ENCODE measurements at regions not wholly inside any gene's neighbourhood (a gene's known extent, or its start where the extent isn't known, plus 50 kb on each side); places are given as distances from the start of the nearest gene placed in this dataset.

DNA sequence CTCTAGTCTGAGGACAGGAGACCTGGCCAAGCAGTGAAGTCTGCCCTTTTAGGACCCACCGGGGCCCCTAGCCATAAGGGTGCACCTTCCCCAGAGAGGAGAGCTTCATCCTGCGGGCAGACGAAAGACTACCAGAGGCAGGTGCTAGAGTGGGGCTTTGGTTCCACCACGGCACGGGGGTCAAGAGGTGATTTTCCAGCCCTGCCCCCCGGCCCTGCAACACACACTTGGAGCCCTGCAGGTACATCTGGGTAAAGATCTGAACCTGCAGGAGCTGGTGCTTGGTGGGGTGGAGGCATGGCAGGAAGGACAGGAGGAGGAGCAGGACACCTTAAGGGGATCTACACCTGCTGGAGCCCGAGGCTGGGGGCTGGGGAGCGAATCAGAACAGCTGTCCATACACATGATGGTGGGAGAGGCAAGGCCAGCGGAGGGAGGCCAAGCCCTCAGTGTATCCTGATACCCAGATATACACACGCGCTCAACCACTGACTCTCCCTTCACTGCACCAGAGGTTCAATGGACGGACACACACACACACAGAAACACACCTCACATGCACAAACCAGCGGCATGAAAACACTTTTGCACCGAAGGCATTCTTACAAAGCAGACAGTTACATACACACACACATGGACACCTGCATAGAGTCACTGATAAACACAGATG is 98.4 kb upstream of the MVB12B start:
- no peak for TF ChIP-seq EP300 (IDR thresholded peaks at IDR 0.05)
- TF ChIP-seq, protein P1, sequence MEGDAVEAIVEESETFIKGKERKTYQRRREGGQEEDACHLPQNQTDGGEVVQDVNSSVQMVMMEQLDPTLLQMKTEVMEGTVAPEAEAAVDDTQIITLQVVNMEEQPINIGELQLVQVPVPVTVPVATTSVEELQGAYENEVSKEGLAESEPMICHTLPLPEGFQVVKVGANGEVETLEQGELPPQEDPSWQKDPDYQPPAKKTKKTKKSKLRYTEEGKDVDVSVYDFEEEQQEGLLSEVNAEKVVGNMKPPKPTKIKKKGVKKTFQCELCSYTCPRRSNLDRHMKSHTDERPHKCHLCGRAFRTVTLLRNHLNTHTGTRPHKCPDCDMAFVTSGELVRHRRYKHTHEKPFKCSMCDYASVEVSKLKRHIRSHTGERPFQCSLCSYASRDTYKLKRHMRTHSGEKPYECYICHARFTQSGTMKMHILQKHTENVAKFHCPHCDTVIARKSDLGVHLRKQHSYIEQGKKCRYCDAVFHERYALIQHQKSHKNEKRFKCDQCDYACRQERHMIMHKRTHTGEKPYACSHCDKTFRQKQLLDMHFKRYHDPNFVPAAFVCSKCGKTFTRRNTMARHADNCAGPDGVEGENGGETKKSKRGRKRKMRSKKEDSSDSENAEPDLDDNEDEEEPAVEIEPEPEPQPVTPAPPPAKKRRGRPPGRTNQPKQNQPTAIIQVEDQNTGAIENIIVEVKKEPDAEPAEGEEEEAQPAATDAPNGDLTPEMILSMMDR (IDR thresholded peaks at IDR 0.05): no peak
- no peak for TF ChIP-seq POLR2A (IDR thresholded peaks at IDR 0.05)
- no peak for DNase-seq (ENCODE audit: low spot score in 2 of 2)
- peaks cover 0 to 25% of the 10 kb centered on the region in 2 donors for H3K27me3 ChIP-seq
- no peaks in the 10 kb centered on the region for H3K36me3 ChIP-seq
- H3K4me1 ChIP-seq: peaks cover 0 to 6% (median 0%) of the 10 kb centered on the region in 4 donors
- H3K27ac ChIP-seq: no peak overlapping the region
- 79 to 85% methylated on average over 14 of the region's 14 CpGs for WGBS, 2 donors
- no peaks in the 10 kb centered on the region for H3K9me3 ChIP-seq
- H3K4me3 ChIP-seq: no peak overlapping the region

- 34 to 38% methylated on average over 15 to 19 of the region's 19 CpGs for WGBS, 2 donors
- H3K27me3 ChIP-seq: peaks cover 0 to 18% of the 10 kb centered on the region in 2 donors
Observed at GRCh38 chr9:126228781-126229444, 97.7 kb upstream of the MVB12B start.

DNA sequence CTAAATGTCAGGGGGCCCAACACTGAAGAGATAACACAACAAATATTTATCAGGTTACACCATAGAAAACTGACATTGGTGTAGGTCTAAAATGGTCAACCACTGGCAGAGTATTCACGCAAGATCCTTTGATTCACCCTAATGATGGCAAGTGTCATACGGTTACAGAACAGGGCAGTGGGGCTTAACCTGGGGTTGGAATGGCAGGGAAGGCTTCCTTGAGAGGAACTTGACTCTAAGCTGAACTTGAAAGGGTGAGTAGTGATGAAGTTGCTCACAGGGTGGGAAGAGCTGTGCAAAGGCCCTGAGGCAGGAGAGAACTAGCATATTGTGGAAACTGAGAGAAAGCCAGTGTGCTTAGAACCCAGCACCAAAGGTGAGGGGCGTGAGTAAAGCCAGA is 97.1 kb upstream of the MVB12B start:
- no peak for DNase-seq (ENCODE audit: low spot score in 2 of 2)
- Histone ChIP-seq H3K27me3 (peaks cover 0 to 12% of the 10 kb centered on the region in 2 donors), H3K9me3 (no peaks in the 10 kb centered on the region), H3K4me3 (no peak overlapping the region), H3K27ac (no peak overlapping the region), H3K4me1 (peaks cover 0 to 6% (median 0%) of the 10 kb centered on the region in 4 donors), H3K36me3 (no peaks in the 10 kb centered on the region)
- TF ChIP-seq, protein P1 (IDR thresholded peaks at IDR 0.05): no peak
- TF ChIP-seq EP300 (IDR thresholded peaks at IDR 0.05) (no peak), POLR2A (IDR thresholded peaks at IDR 0.05) (no peak)
- 82 to 88% methylated on average over 3 of the region's 3 CpGs for WGBS, 2 donors

More at GRCh38 chr9:126228781-126229444, 97.7 kb upstream of the MVB12B start:
- no peaks in the 10 kb centered on the region for H3K9me3 ChIP-seq
- no peak for TF ChIP-seq POLR2A (IDR thresholded peaks at IDR 0.05)
- TF ChIP-seq, protein P1 (IDR thresholded peaks at IDR 0.05): peak; percentile 87 to 93 (median 92)
- H3K27ac ChIP-seq: no peak overlapping the region
- DNase-seq (ENCODE audit: low spot score in 2 of 2): peak; percentile 39 to 74
- no peaks in the 10 kb centered on the region for H3K36me3 ChIP-seq
- H3K4me3 ChIP-seq: no peak overlapping the region
- peaks cover 0 to 6% (median 0%) of the 10 kb centered on the region in 4 donors for H3K4me1 ChIP-seq

DNA sequence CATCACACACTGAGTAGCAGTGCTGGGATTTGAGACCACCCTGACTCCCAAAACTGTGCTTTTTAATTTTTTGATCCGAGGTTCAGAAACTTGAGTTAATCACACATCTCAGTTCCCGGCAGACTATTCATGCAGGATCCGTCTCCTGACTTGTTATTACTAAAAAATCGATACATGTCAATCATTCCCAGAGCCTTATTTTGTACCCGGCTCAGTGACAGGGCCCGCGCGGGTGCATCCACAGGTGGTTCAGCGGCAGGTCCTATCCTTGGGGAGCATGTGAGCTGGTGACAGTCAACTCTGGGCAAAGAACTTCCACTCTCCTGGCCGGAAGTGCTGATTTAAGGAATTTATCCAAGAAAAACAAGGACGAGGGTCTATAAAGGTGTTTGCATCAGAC is 95.9 kb upstream of the MVB12B start:
- peaks cover 0 to 6% (median 0%) of the 10 kb centered on the region in 4 donors for H3K4me1 ChIP-seq
- H3K27ac ChIP-seq: no peak overlapping the region
- no peak overlapping the region for H3K4me3 ChIP-seq
- WGBS, 2 donors: 85 to 90% methylated on average over 11 of the region's 11 CpGs
- TF ChIP-seq POLR2A (IDR thresholded peaks at IDR 0.05): no peak
- TF ChIP-seq, protein P1 (IDR thresholded peaks at IDR 0.05): no peak
- no peak for TF ChIP-seq EP300 (IDR thresholded peaks at IDR 0.05)
- no peaks in the 10 kb centered on the region for H3K9me3 ChIP-seq
- H3K27me3 ChIP-seq: peaks cover 0 to 10% of the 10 kb centered on the region in 2 donors
- H3K36me3 ChIP-seq: no peaks in the 10 kb centered on the region
- no peak for DNase-seq (ENCODE audit: low spot score in 2 of 2)

DNA sequence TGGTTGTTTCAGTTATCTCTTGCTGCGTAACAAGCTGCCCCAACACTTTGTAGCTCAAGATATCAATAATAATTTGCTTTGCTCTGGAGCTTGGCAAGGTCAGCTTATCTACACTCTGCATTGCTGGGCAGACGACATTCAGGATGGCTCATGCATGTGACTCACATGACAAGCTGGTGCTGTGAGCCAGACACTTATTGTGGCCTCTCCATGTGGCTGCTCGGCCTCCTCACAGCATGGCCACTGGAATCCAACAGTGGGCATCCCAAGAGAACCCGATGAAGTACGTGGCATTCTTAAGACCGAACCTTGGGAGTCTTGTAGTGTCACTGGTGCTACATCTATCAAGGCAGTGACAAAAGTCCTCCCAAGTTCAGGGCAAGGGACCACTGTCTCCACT is 94.2 kb upstream of the MVB12B start:
- Histone ChIP-seq H3K27ac (no peak overlapping the region), H3K9me3 (no peaks in the 10 kb centered on the region), H3K4me3 (no peak overlapping the region), H3K27me3 (peaks cover 0 to 4% of the 10 kb centered on the region in 2 donors), H3K4me1 (peaks cover 0 to 6% (median 0%) of the 10 kb centered on the region in 4 donors), H3K36me3 (no peaks in the 10 kb centered on the region)
- TF ChIP-seq POLR2A (IDR thresholded peaks at IDR 0.05): no peak
- TF ChIP-seq, protein P1 (IDR thresholded peaks at IDR 0.05): no peak
- TF ChIP-seq EP300 (IDR thresholded peaks at IDR 0.05): no peak
- WGBS, 2 donors: 86 to 92% methylated on average over 6 of the region's 6 CpGs
- DNase-seq (ENCODE audit: low spot score in 2 of 2): no peak
